Nephron progenitor cell (in vitro differentiated cells): ENCODE measurements at regions not wholly inside any gene's neighbourhood (a gene's known extent, or its start where the extent isn't known, plus 50 kb on each side); places are given as distances from the start of the nearest gene placed in this dataset.
A peak's percentile ranks its signal among the peaks of the same experiment; 100 is the strongest.

Source experiments
- DNase-seq: peaks from one replicate; pipeline ENCODE4 v3.0.0; 2021
- H3K27ac Mint-ChIP-seq: 2 replicates; pipeline ENCODE4 v1.8.0; 2021; ENCODE audit warnings: mild to moderate bottlenecking, moderate library complexity, mixed read lengths
- H3K27me3 Mint-ChIP-seq: 2 replicates; pipeline ENCODE4 v1.8.0; 2021; ENCODE audit warnings: mild to moderate bottlenecking, low read depth, mixed read lengths; ENCODE audit not compliant: poor library complexity
- H3K36me3 Mint-ChIP-seq: 2 replicates; pipeline ENCODE4 v1.8.0; 2021; ENCODE audit warnings: low read depth, mixed read lengths
- H3K4me1 Mint-ChIP-seq: 2 replicates; pipeline ENCODE4 v1.8.0; 2021; ENCODE audit warnings: mixed read lengths
- H3K4me3 Mint-ChIP-seq: 2 replicates; pipeline ENCODE4 v1.8.0; 2021; ENCODE audit warnings: mild to moderate bottlenecking, moderate library complexity, mixed read lengths
- H3K9me3 Mint-ChIP-seq: 2 replicates; pipeline ENCODE4 v1.8.0; 2021; ENCODE audit warnings: mild to moderate bottlenecking, moderate library complexity, mixed read lengths
- CTCF ChIP-seq: fragments of 200-600 bp; sonication (generic); IDR thresholded peaks from 2 replicates; pipeline ENCODE4 v1.5.0; 2021; ENCODE audit warnings: antibody characterized with exemption

GRCh38 chr12:22904485-22904884 is 279.5 kb downstream of the ETNK1 start:
- H3K4me1 Mint-ChIP-seq = no peaks in the 10 kb centered on the region
- DNase-seq = no peak
- H3K27ac Mint-ChIP-seq = no peak overlapping the region
- H3K9me3 Mint-ChIP-seq = peaks cover 11% of the 10 kb centered on the region
- H3K4me3 Mint-ChIP-seq = no peak overlapping the region
- H3K27me3 Mint-ChIP-seq = no peaks in the 10 kb centered on the region
- TF ChIP-seq CTCF = no peak
- no peaks in the 10 kb centered on the region for H3K36me3 Mint-ChIP-seq

- no peak for TF ChIP-seq CTCF
- Mint-ChIP-seq H3K4me1 (no peaks in the 10 kb centered on the region), H3K9me3 (no peaks in the 10 kb centered on the region), H3K4me3 (no peak overlapping the region), H3K36me3 (no peaks in the 10 kb centered on the region), H3K27ac (no peak overlapping the region), H3K27me3 (no peaks in the 10 kb centered on the region)
- DNase-seq = no peak
These were observed 291.3 kb downstream of the ETNK1 start for GRCh38 chr12:22916241-22916640.

GRCh38 chr12:22916815-22917214 is 291.8 kb downstream of the ETNK1 start:
- no peaks in the 10 kb centered on the region for H3K9me3 Mint-ChIP-seq
- H3K27ac Mint-ChIP-seq = peak overlapping the region; percentile 64
- no peaks in the 10 kb centered on the region for H3K27me3 Mint-ChIP-seq
- no peak for TF ChIP-seq CTCF
- no peaks in the 10 kb centered on the region for H3K4me1 Mint-ChIP-seq
- DNase-seq = no peak
- no peaks in the 10 kb centered on the region for H3K36me3 Mint-ChIP-seq
- H3K4me3 Mint-ChIP-seq = no peak overlapping the region

- H3K4me1 Mint-ChIP-seq = no peaks in the 10 kb centered on the region
- H3K27me3 Mint-ChIP-seq = no peaks in the 10 kb centered on the region
- no peak overlapping the region for H3K27ac Mint-ChIP-seq
- no peak for TF ChIP-seq CTCF
- H3K9me3 Mint-ChIP-seq = no peaks in the 10 kb centered on the region
- no peak for DNase-seq
- H3K4me3 Mint-ChIP-seq = no peak overlapping the region
- no peaks in the 10 kb centered on the region for H3K36me3 Mint-ChIP-seq
These were observed 294.9 kb downstream of the ETNK1 start for GRCh38 chr12:22919883-22920282.

GRCh38 chr12:22923768-22924167 is 298.8 kb downstream of the ETNK1 start:
- DNase-seq = no peak
- Mint-ChIP-seq H3K4me3 (no peak overlapping the region), H3K9me3 (no peaks in the 10 kb centered on the region), H3K27me3 (no peaks in the 10 kb centered on the region), H3K27ac (no peak overlapping the region), H3K4me1 (no peaks in the 10 kb centered on the region), H3K36me3 (no peaks in the 10 kb centered on the region)
- TF ChIP-seq CTCF = no peak

- Mint-ChIP-seq H3K4me1 (no peaks in the 10 kb centered on the region), H3K27ac (no peak overlapping the region), H3K36me3 (no peaks in the 10 kb centered on the region)
These were observed 299.4 kb downstream of the ETNK1 start for GRCh38 chr12:22924391-22924790.

More at GRCh38 chr12:22924391-22924790, 299.4 kb downstream of the ETNK1 start:
- no peak for DNase-seq
- no peak for TF ChIP-seq CTCF
- no peaks in the 10 kb centered on the region for H3K27me3 Mint-ChIP-seq
- H3K4me3 Mint-ChIP-seq = no peak overlapping the region
- no peaks in the 10 kb centered on the region for H3K9me3 Mint-ChIP-seq
